PC-9 (cell line): ENCODE measurements at regions not wholly inside any gene's neighbourhood (a gene's known extent, or its start where the extent isn't known, plus 50 kb on each side); places are given as distances from the start of the nearest gene placed in this dataset.

ENCODE experiments used
- BruUV-seq: library from RNA; stranded (reverse); fragments of 400-500 nt; replicated peaks from 2 replicates; lab custom pipeline; 2021; lab: Mats Ljungman, UMichigan
- CTCF ChIA-PET: fragments of 300-600 bp; sonication (Branson Sonifier 250); formaldehyde crosslinking; loops from one replicate; lab custom pipeline; 2022; ENCODE audit warnings: antibody characterized with exemption; lab: Charles Lee
- POLR2A ChIA-PET: fragments of 300-600 bp; sonication (Branson Sonifier 250); formaldehyde crosslinking; loops from one replicate; lab custom pipeline; 2022; ENCODE audit warnings: antibody characterized with exemption; ENCODE audit not compliant: unreplicated experiment; lab: Charles Lee
- DNase-seq, 2 experiments: peaks; one replicate each; pipeline versions ENCODE4 v3.0.0 to v3.0.0-alpha.2; 2015 to 2022; ENCODE audit warnings: mixed read lengths in 1 of 2
- H2AFZ ChIP-seq: fragments of 200-600 bp; sonication (generic); 2 replicates; pipeline ENCODE4 v1.8.1; 2017; ENCODE audit warnings: antibody characterized with exemption
- H3F3A ChIP-seq: fragments of 200-600 bp; sonication (generic); 2 replicates; pipeline ENCODE4 v1.8.1; 2017; ENCODE audit warnings: antibody characterized with exemption, mild to moderate bottlenecking, low read depth; ENCODE audit not compliant: insufficient read depth
- H3K27ac ChIP-seq: fragments of 200-600 bp; sonication (generic); 2 replicates; pipeline ENCODE4 v1.6.1; 2016; ENCODE audit warnings: mixed run types
- H3K27me3 ChIP-seq: fragments of 200-600 bp; sonication (generic); 2 replicates; pipeline ENCODE4 v1.6.1; 2016; ENCODE audit warnings: low read depth, mixed run types; ENCODE audit not compliant: insufficient read depth
- H3K36me3 ChIP-seq: fragments of 200-600 bp; sonication (generic); 2 replicates; pipeline ENCODE4 v1.6.1; 2016; ENCODE audit warnings: low read depth, mixed run types
- H3K4me1 ChIP-seq: fragments of 200-600 bp; sonication (generic); replicated peaks from 2 replicates; pipeline ENCODE4 v1.6.1; 2016; ENCODE audit warnings: mixed run types; ENCODE audit not compliant: insufficient read depth
- H3K4me2 ChIP-seq: fragments of 200-600 bp; sonication (generic); 2 replicates; pipeline ENCODE4 v1.6.1; 2017; ENCODE audit warnings: mixed run types
- H3K4me3 ChIP-seq: fragments of 200-600 bp; sonication (generic); 2 replicates; pipeline ENCODE4 v1.6.1; 2016; ENCODE audit warnings: mixed run types
- H3K79me2 ChIP-seq: fragments of 200-600 bp; sonication (generic); 2 replicates; pipeline ENCODE4 v1.6.1; 2017; ENCODE audit warnings: low read depth, mixed run types
- H3K9me2 ChIP-seq: fragments of 200-600 bp; sonication (generic); 2 replicates; pipeline ENCODE4 v1.8.1; 2017; ENCODE audit warnings: mild to moderate bottlenecking; ENCODE audit not compliant: insufficient read depth
- H3K9me3 ChIP-seq: fragments of 200-600 bp; sonication (generic); 2 replicates; pipeline ENCODE4 v1.8.1; 2016; ENCODE audit warnings: low read depth; ENCODE audit not compliant: insufficient read depth
- H4K20me1 ChIP-seq: fragments of 200-600 bp; sonication (generic); 2 replicates; pipeline ENCODE4 v1.8.1; 2017; ENCODE audit not compliant: insufficient read depth
- EZH2 ChIP-seq: fragments of 200-600 bp; sonication (generic); IDR thresholded peaks from 2 replicates; pipeline ENCODE4 v1.8.0; 2017; ENCODE audit warnings: antibody characterized with exemption, low read depth
- intact Hi-C: fragments of 100-400 bp; cut with micrococcal nuclease; formaldehyde crosslinking; loops from one replicate; pipeline ENCODE4 v1.10.0; 2022; ENCODE audit not compliant: unreplicated experiment
- TF ChIP-seq, protein P1 (sequence below): fragments of 200-600 bp; sonication (generic); conservative IDR thresholded peaks from 2 replicates; pipeline ENCODE4 v1.6.1; 2017; ENCODE audit warnings: mixed run types, antibody characterized with exemption, mild to moderate bottlenecking, moderate library complexity

DNA sequence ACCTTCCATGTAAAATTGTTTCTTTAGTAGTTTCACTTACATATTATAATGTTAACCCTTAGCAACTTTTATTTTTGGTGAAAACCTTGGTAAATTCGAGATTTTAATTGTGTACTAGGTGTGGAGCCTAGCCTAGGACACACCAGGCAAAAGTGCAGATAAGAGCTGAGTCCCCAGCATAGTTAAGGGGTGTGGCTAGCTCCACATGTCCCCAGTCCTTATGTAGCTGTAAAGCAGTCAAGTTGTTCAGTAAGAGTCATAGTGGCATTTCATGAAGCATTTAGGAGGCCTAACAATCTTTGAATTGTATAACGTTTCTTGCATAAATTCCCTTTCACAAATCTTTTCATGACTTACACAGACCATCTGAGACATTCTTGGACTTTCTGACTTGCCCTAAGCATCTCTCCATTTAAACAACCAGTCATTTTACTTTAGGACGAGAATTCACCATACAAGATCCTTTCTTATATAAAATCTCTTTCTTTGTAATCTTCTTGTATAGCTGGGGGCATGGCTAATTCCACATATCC lies 53.8 kb upstream of the INHBA start:
- no peak for DNase-seq
- Histone ChIP-seq H3K36me3 (no peaks in the 10 kb centered on the region), H3K27ac (no peak overlapping the region), H3K4me3 (no peak overlapping the region), H4K20me1 (no peaks in the 10 kb centered on the region), H3K9me2 (no peaks in the 10 kb centered on the region), H3K79me2 (no peaks in the 10 kb centered on the region), H3K4me2 (no peak overlapping the region), H3K9me3 (peaks cover 22% of the 10 kb centered on the region), H3K27me3 (no peaks in the 10 kb centered on the region), H3K4me1 (no peaks in the 10 kb centered on the region; the same call in 1 of the 2 replicates), H3F3A (no peaks in the 10 kb centered on the region), H2AFZ (no peak overlapping the region)
- no TSS peak for BruUV-seq
- ChIA-PET POLR2A (no interaction called here), CTCF (no interaction called here)
- intact Hi-C loops, result no loop called here
- TF ChIP-seq, protein P1, sequence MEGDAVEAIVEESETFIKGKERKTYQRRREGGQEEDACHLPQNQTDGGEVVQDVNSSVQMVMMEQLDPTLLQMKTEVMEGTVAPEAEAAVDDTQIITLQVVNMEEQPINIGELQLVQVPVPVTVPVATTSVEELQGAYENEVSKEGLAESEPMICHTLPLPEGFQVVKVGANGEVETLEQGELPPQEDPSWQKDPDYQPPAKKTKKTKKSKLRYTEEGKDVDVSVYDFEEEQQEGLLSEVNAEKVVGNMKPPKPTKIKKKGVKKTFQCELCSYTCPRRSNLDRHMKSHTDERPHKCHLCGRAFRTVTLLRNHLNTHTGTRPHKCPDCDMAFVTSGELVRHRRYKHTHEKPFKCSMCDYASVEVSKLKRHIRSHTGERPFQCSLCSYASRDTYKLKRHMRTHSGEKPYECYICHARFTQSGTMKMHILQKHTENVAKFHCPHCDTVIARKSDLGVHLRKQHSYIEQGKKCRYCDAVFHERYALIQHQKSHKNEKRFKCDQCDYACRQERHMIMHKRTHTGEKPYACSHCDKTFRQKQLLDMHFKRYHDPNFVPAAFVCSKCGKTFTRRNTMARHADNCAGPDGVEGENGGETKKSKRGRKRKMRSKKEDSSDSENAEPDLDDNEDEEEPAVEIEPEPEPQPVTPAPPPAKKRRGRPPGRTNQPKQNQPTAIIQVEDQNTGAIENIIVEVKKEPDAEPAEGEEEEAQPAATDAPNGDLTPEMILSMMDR, result no peak
- TF ChIP-seq EZH2, result no peak

GRCh38 chr7:41755096-41755495 lies 52.2 kb upstream of the INHBA start:
- no peaks in the 10 kb centered on the region for H4K20me1 ChIP-seq
- intact Hi-C loops, result no loop called here
- no peaks in the 10 kb centered on the region for H3K36me3 ChIP-seq
- TF ChIP-seq EZH2, result no peak
- TF ChIP-seq, protein P1, result no peak
- no peaks in the 10 kb centered on the region for H3F3A ChIP-seq
- ChIA-PET POLR2A (interaction anchor here (0.6 kb wide), 1 partner anchor 554 kb away, joined by 3 read pairs; no protein-coding TSS in a partner anchor), CTCF (no interaction called here)
- H3K27ac ChIP-seq, result no peak overlapping the region
- no TSS peak for BruUV-seq
- H2AFZ ChIP-seq, result no peak overlapping the region
- no peaks in the 10 kb centered on the region for H3K27me3 ChIP-seq
- no peak for DNase-seq
- no peaks in the 10 kb centered on the region for H3K79me2 ChIP-seq
- peaks cover 9% of the 10 kb centered on the region for H3K4me1 ChIP-seq
- no peak overlapping the region for H3K4me2 ChIP-seq
- no peak overlapping the region for H3K4me3 ChIP-seq
- H3K9me3 ChIP-seq, result peaks cover 24% of the 10 kb centered on the region
- H3K9me2 ChIP-seq, result no peaks in the 10 kb centered on the region

- TF ChIP-seq, protein P1, result no peak
- TF ChIP-seq EZH2, result no peak
Measured at GRCh38 chr7:41754046-41754445, 51.2 kb upstream of the INHBA start.

More at GRCh38 chr7:41754046-41754445, 51.2 kb upstream of the INHBA start:
- H3K36me3 ChIP-seq, result no peaks in the 10 kb centered on the region
- H3K4me1 ChIP-seq, result peaks cover 9% of the 10 kb centered on the region
- H3K27me3 ChIP-seq, result no peaks in the 10 kb centered on the region
- no TSS peak for BruUV-seq
- no peaks in the 10 kb centered on the region for H3F3A ChIP-seq
- no peak for DNase-seq
- H3K9me3 ChIP-seq, result peaks cover 24% of the 10 kb centered on the region
- no peaks in the 10 kb centered on the region for H4K20me1 ChIP-seq
- no peaks in the 10 kb centered on the region for H3K9me2 ChIP-seq
- no peak overlapping the region for H3K4me2 ChIP-seq
- H2AFZ ChIP-seq, result no peak overlapping the region
- no peaks in the 10 kb centered on the region for H3K79me2 ChIP-seq
- CTCF ChIA-PET, result no interaction called here
- H3K27ac ChIP-seq, result no peak overlapping the region
- POLR2A ChIA-PET, result no interaction called here
- H3K4me3 ChIP-seq, result no peak overlapping the region
- intact Hi-C loops, result no loop called here
